ENCODE measurements at regions not wholly inside any gene's neighbourhood (a gene's known extent, or its start where the extent isn't known, plus 50 kb on each side); places are given as distances from the start of the nearest gene placed in this dataset.

- TF ChIP-seq ZFP36 (IDR thresholded peaks at IDR 0.05; ENCODE audit: borderline replicate concordance, partially characterized antibody) (no peak), CTCF (IDR thresholded peaks at IDR 0.05) (no peak), ESRRA (IDR thresholded peaks at IDR 0.05; ENCODE audit: borderline replicate concordance, low read length) (no peak), KDM1A (IDR thresholded peaks at IDR 0.05; ENCODE audit: low read depth) (no peak), SREBF2 (IDR thresholded peaks at IDR 0.05) (no peak), JUNB (IDR thresholded peaks at IDR 0.05) (no peak), BCL3 (IDR thresholded peaks at IDR 0.05) (no peak), CHD2 (IDR thresholded peaks at IDR 0.05; ENCODE audit: low read length, partially characterized antibody) (no peak), RFX5 (IDR thresholded peaks at IDR 0.05) (no peak), POLR2A (IDR thresholded peaks at IDR 0.05; ENCODE audit: low read length) (no peak), E2F6 (IDR thresholded peaks at IDR 0.05; ENCODE audit: borderline replicate concordance, low read depth) (no peak)
Measured at GRCh38 chr3:180855364-180855763, 57.1 kb upstream of the FXR1 start.
